Gastrocnemius medialis (tissue), 4 donors: ENCODE measurements at regions not wholly inside any gene's neighbourhood (a gene's known extent, or its start where the extent isn't known, plus 50 kb on each side); places are given as distances from the start of the nearest gene placed in this dataset.

Source experiments
- CTCF ChIP-seq, 5 experiments: fragments of 450-650 bp in 3 of 5; fragments of 200-600 bp in 2 of 5; sonication (generic) in 2 of 5; IDR thresholded peaks in 4 of 5; conservative IDR thresholded peaks in 1 of 5; 1 replicate in 4 of 5; 2 replicates in 1 of 5; pipeline ENCODE4 v1.5.1; 2016 to 2019; ENCODE audit warnings: antibody characterized with exemption in 5 of 5, mild to moderate bottlenecking in 3 of 5, moderate library complexity in 3 of 5
- POLR2A ChIP-seq, 2 donors: fragments of 450-650 bp; IDR thresholded peaks; one replicate each; pipeline ENCODE4 v1.6.1; 2017; ENCODE audit warnings: antibody characterized with exemption in 2 of 2, mild to moderate bottlenecking in 2 of 2, moderate library complexity in 2 of 2

GRCh38 chr15:47661661-47662180 lies 55.6 kb upstream of the SEMA6D start:
- TF ChIP-seq CTCF (IDR thresholded peaks at IDR 0.05 in 4 of 5, conservative IDR thresholded peaks at IDR 0.05 in 1 of 5) (no peak), POLR2A (IDR thresholded peaks at IDR 0.05) (no peak)
